IMR-90 (cell line): ENCODE measurements at regions not wholly inside any gene's neighbourhood (a gene's known extent, or its start where the extent isn't known, plus 50 kb on each side); places are given as distances from the start of the nearest gene placed in this dataset.
"Not testable (repeated sequence)": the region's sequence is repeated elsewhere in the genome, so short reads cannot be mapped to it uniquely, and the experiment has no call there.

ENCODE experiments used
- BHLHE40 ChIP-seq: fragments of 150-350 bp; IDR thresholded peaks from 2 replicates; pipeline ENCODE4 v1.6.1; 2016; ENCODE audit warnings: mild to moderate bottlenecking, low read depth, low read length
- CEBPB ChIP-seq: IDR thresholded peaks from 2 replicates; pipeline ENCODE4 v1.6.1; 2012; ENCODE audit warnings: low read depth, low read length, improper control_type of control experiment
- ELK1 ChIP-seq: fragments of 150-350 bp; IDR thresholded peaks from 2 replicates; pipeline ENCODE4 v1.6.1; 2016; ENCODE audit warnings: low read depth, mild to moderate bottlenecking, low read length, moderate library complexity, borderline replicate concordance
- FOS ChIP-seq: fragments of 150-350 bp; IDR thresholded peaks from 2 replicates; pipeline ENCODE4 v1.6.1; 2016; ENCODE audit warnings: low read depth, low read length
- RAD21 ChIP-seq: IDR thresholded peaks from 2 replicates; pipeline ENCODE4 v1.6.1; 2012; ENCODE audit warnings: low read length, improper control_type of control experiment
- SMC3 ChIP-seq: fragments of 150-350 bp; IDR thresholded peaks from 2 replicates; pipeline ENCODE4 v1.6.1; 2016; ENCODE audit warnings: low read depth, mild to moderate bottlenecking, antibody characterized with exemption, low read length, moderate library complexity
- TF ChIP-seq, protein P1 (sequence below): conservative IDR thresholded peaks from 2 replicates; pipeline ENCODE4 v1.5.1; 2012; ENCODE audit warnings: mild to moderate bottlenecking, low read depth, low read length, improper control_type of control experiment

DNA sequence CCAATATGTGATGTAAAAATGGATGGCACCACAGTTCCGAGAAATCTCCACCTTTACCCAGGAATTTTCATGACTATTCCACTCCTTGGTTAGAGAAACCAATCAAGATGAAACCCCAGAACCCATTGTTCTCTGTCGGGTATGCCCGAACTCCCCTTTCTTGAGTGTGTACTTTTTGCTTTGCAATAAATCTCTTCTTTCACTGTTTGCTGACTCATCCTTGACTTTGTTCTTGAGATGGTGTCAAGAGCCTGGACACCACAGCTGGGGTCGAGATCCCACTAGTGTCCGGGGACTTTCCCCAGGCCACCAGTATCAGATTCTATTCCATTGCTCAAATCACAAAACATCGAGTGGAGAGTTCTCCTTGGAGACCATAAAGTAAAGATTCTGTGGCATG, 240.9 kb downstream of the FAM72C start:
- not testable (repeated sequence) for TF ChIP-seq FOS, RAD21, SMC3, ELK1, CEBPB, BHLHE40
- TF ChIP-seq, protein P1, sequence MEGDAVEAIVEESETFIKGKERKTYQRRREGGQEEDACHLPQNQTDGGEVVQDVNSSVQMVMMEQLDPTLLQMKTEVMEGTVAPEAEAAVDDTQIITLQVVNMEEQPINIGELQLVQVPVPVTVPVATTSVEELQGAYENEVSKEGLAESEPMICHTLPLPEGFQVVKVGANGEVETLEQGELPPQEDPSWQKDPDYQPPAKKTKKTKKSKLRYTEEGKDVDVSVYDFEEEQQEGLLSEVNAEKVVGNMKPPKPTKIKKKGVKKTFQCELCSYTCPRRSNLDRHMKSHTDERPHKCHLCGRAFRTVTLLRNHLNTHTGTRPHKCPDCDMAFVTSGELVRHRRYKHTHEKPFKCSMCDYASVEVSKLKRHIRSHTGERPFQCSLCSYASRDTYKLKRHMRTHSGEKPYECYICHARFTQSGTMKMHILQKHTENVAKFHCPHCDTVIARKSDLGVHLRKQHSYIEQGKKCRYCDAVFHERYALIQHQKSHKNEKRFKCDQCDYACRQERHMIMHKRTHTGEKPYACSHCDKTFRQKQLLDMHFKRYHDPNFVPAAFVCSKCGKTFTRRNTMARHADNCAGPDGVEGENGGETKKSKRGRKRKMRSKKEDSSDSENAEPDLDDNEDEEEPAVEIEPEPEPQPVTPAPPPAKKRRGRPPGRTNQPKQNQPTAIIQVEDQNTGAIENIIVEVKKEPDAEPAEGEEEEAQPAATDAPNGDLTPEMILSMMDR: not testable (repeated sequence)
